HEK293 (cell line): ENCODE measurements at regions not wholly inside any gene's neighbourhood (a gene's known extent, or its start where the extent isn't known, plus 50 kb on each side); places are given as distances from the start of the nearest gene placed in this dataset.

Experiments
- ZNF777 ChIP-seq: fragments of 450-650 bp; formaldehyde crosslinking; IDR thresholded peaks from 2 replicates; pipeline ENCODE4 v1.5.1; 2017; ENCODE audit warnings: missing biosample characterization, missing genetic modification characterization, borderline replicate concordance
- TF ChIP-seq, protein P1 (sequence below): fragments of 450-650 bp; formaldehyde crosslinking; IDR thresholded peaks from 2 replicates; pipeline ENCODE4 v1.5.1; 2016; ENCODE audit warnings: missing biosample characterization, missing genetic modification characterization
- TF ChIP-seq, protein P2 (sequence below): fragments of 450-650 bp; formaldehyde crosslinking; IDR thresholded peaks from 2 replicates; pipeline ENCODE4 v1.5.1; 2016; ENCODE audit warnings: missing biosample characterization, missing genetic modification characterization

DNA sequence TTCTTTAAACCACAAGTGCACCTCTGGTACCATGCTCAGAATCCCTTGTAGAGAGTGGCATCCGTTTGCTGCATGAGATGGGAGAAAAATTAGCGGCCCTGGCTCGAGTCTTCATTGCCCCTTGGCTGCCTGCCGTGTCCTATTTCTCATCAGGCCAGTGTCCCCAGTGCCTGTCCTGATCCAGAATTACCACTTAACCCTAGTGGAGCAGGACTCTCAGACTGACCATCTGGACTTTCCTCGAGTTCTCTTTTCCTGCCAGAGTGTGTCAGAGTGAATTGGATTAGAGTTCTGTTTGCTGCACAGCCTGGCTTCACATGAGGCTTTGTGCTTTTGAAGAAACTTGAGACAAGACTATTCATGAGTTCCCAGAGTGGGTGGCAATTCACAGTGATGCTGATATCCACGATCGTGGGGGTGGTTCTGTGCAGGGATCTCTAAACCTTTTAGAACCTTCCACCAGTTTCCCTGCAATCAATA is 92.6 kb downstream of the C9orf152 start:
- TF ChIP-seq, protein P1, sequence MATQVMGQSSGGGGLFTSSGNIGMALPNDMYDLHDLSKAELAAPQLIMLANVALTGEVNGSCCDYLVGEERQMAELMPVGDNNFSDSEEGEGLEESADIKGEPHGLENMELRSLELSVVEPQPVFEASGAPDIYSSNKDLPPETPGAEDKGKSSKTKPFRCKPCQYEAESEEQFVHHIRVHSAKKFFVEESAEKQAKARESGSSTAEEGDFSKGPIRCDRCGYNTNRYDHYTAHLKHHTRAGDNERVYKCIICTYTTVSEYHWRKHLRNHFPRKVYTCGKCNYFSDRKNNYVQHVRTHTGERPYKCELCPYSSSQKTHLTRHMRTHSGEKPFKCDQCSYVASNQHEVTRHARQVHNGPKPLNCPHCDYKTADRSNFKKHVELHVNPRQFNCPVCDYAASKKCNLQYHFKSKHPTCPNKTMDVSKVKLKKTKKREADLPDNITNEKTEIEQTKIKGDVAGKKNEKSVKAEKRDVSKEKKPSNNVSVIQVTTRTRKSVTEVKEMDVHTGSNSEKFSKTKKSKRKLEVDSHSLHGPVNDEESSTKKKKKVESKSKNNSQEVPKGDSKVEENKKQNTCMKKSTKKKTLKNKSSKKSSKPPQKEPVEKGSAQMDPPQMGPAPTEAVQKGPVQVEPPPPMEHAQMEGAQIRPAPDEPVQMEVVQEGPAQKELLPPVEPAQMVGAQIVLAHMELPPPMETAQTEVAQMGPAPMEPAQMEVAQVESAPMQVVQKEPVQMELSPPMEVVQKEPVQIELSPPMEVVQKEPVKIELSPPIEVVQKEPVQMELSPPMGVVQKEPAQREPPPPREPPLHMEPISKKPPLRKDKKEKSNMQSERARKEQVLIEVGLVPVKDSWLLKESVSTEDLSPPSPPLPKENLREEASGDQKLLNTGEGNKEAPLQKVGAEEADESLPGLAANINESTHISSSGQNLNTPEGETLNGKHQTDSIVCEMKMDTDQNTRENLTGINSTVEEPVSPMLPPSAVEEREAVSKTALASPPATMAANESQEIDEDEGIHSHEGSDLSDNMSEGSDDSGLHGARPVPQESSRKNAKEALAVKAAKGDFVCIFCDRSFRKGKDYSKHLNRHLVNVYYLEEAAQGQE (tag by site-specific recombination): no peak
- TF ChIP-seq ZNF777 (tag by site-specific recombination): no peak
- TF ChIP-seq, protein P2, sequence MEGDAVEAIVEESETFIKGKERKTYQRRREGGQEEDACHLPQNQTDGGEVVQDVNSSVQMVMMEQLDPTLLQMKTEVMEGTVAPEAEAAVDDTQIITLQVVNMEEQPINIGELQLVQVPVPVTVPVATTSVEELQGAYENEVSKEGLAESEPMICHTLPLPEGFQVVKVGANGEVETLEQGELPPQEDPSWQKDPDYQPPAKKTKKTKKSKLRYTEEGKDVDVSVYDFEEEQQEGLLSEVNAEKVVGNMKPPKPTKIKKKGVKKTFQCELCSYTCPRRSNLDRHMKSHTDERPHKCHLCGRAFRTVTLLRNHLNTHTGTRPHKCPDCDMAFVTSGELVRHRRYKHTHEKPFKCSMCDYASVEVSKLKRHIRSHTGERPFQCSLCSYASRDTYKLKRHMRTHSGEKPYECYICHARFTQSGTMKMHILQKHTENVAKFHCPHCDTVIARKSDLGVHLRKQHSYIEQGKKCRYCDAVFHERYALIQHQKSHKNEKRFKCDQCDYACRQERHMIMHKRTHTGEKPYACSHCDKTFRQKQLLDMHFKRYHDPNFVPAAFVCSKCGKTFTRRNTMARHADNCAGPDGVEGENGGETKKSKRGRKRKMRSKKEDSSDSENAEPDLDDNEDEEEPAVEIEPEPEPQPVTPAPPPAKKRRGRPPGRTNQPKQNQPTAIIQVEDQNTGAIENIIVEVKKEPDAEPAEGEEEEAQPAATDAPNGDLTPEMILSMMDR (tag by site-specific recombination): no peak
